CD4-positive, alpha-beta memory T cell (primary cell): ENCODE measurements at regions not wholly inside any gene's neighbourhood (a gene's known extent, or its start where the extent isn't known, plus 50 kb on each side); places are given as distances from the start of the nearest gene placed in this dataset.
A peak's percentile ranks its signal among the peaks of the same experiment; 100 is the strongest.
"Not testable (repeated sequence)": the region's sequence is repeated elsewhere in the genome, so short reads cannot be mapped to it uniquely, and the experiment has no call there.

ENCODE experiments used
- CTCF ChIA-PET: fragments of 350-600 bp; sonication (Branson Sonifier 250); formaldehyde crosslinking; loops from one replicate; lab custom pipeline; 2021; ENCODE audit warnings: inconsistent platforms; ENCODE audit not compliant: partially characterized antibody; lab: Charles Lee
- POLR2A ChIA-PET: fragments of 350-600 bp; sonication (Branson Sonifier 250); formaldehyde crosslinking; loops from one replicate; lab custom pipeline; 2021; ENCODE audit not compliant: partially characterized antibody; lab: Charles Lee
- DNase-seq, 5 donors: peaks; one replicate each; pipeline versions ENCODE4 v3.0.0 to v3.0.0-alpha.2; 2020 to 2022; ENCODE audit warnings: mixed read lengths in 1 of 5
- H3K27ac ChIP-seq: one replicate; pipeline ENCODE4 v1.7.0; 2013; ENCODE audit warnings: low read depth, low read length
- H3K27me3 ChIP-seq: 2 replicates; pipeline ENCODE4 v1.7.0; 2013; ENCODE audit warnings: mild to moderate bottlenecking, low read length, moderate library complexity; ENCODE audit not compliant: insufficient read depth
- H3K36me3 ChIP-seq: 2 replicates; pipeline ENCODE4 v1.7.0; 2013; ENCODE audit warnings: mild to moderate bottlenecking, low read length, moderate library complexity; ENCODE audit not compliant: insufficient read depth
- H3K4me1 ChIP-seq: 2 replicates; pipeline ENCODE4 v1.7.0; 2013; ENCODE audit warnings: mild to moderate bottlenecking, low read length, moderate library complexity; ENCODE audit not compliant: insufficient read depth
- H3K4me3 ChIP-seq, 2 donors: one replicate each; pipeline ENCODE4 v1.7.0; 2013; ENCODE audit warnings: low read length in 2 of 2, mild to moderate bottlenecking in 1 of 2
- H3K9me3 ChIP-seq, 2 donors: one replicate each; pipeline ENCODE4 v1.7.0; 2013; ENCODE audit warnings: low read length in 2 of 2, control low read depth in 1 of 2; ENCODE audit not compliant: control insufficient read depth in 1 of 2
- H3K27ac Mint-ChIP-seq, 7 donors: one replicate each; pipeline ENCODE4 v1.8.0; 2020 to 2021; ENCODE audit warnings: mixed read lengths in 7 of 7, mild to moderate bottlenecking in 6 of 7, inconsistent platforms in 3 of 7, moderate library complexity in 3 of 7
- H3K27me3 Mint-ChIP-seq, 2 donors: one replicate each; pipeline ENCODE4 v1.8.0; 2020 to 2021; ENCODE audit warnings: mixed read lengths in 2 of 2
- H3K36me3 Mint-ChIP-seq, 2 donors: one replicate each; pipeline ENCODE4 v1.8.0; 2020 to 2021; ENCODE audit warnings: mixed read lengths in 2 of 2, inconsistent platforms in 1 of 2, mild to moderate bottlenecking in 1 of 2
- H3K4me1 Mint-ChIP-seq, 4 donors: one replicate each; pipeline ENCODE4 v1.8.0; 2020 to 2021; ENCODE audit warnings: mixed read lengths in 4 of 4, mild to moderate bottlenecking in 1 of 4
- H3K4me3 Mint-ChIP-seq, 8 donors: one replicate each; pipeline ENCODE4 v1.8.0; 2020 to 2021; ENCODE audit warnings: mixed read lengths in 8 of 8, mild to moderate bottlenecking in 7 of 8, moderate library complexity in 6 of 8, inconsistent platforms in 3 of 8
- H3K9me3 Mint-ChIP-seq, 8 donors: one replicate each; pipeline ENCODE4 v1.8.0; 2020 to 2021; ENCODE audit warnings: mixed read lengths in 8 of 8, mild to moderate bottlenecking in 5 of 8, inconsistent platforms in 3 of 8, moderate library complexity in 1 of 8
- intact Hi-C: fragments of 100-400 bp; cut with micrococcal nuclease; formaldehyde crosslinking; loops from one replicate; pipeline ENCODE4 v1.15.1; 2023

GRCh38 chr22:12162586-12162985, 3365.4 kb upstream of the OR11H1 start:
- H3K4me3 Mint-ChIP-seq, H3K36me3 Mint-ChIP-seq, POLR2A ChIA-PET, H3K27ac Mint-ChIP-seq, H3K4me1 ChIP-seq, H3K4me3 ChIP-seq, DNase-seq, H3K4me1 Mint-ChIP-seq, H3K36me3 ChIP-seq, CTCF ChIA-PET, H3K9me3 ChIP-seq, intact Hi-C loops, H3K27me3 Mint-ChIP-seq, H3K27me3 ChIP-seq, H3K9me3 Mint-ChIP-seq, H3K27ac ChIP-seq: not testable (repeated sequence)

DNA sequence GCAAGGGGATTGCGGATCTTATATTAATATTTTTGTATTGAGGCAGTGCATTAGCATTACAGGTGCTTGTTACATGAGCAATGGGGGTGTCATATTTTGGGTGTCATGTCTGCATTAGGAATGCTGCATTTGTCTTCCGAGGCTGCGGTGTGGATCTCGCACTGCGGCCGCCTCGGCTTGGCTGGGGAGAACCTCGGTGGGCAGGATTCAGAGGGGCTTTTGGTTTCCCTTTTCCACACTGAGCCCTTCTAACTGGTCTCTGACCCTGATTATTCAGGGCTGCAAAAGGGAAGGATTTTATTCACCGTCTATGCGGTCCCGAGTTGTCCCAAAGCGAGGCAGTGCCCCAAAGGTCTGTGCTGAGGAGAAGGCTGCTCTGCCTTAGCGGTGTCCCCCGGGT, 3361.5 kb upstream of the OR11H1 start:
- H3K36me3 ChIP-seq, DNase-seq, H3K4me1 ChIP-seq, H3K27me3 Mint-ChIP-seq, POLR2A ChIA-PET, H3K9me3 ChIP-seq, H3K4me3 ChIP-seq, H3K36me3 Mint-ChIP-seq, H3K4me3 Mint-ChIP-seq, H3K27ac Mint-ChIP-seq, intact Hi-C loops, H3K27me3 ChIP-seq, H3K4me1 Mint-ChIP-seq, H3K27ac ChIP-seq, H3K9me3 Mint-ChIP-seq, CTCF ChIA-PET: not testable (repeated sequence)

GRCh38 chr22:12168044-12168443, 3359.9 kb upstream of the OR11H1 start:
- CTCF ChIA-PET, H3K9me3 ChIP-seq, H3K4me1 ChIP-seq, H3K27me3 ChIP-seq, H3K36me3 Mint-ChIP-seq, H3K36me3 ChIP-seq, H3K27me3 Mint-ChIP-seq, H3K4me3 ChIP-seq, intact Hi-C loops, H3K4me1 Mint-ChIP-seq, POLR2A ChIA-PET, H3K4me3 Mint-ChIP-seq, H3K27ac ChIP-seq, H3K27ac Mint-ChIP-seq: not testable (repeated sequence)
- peaks cover 0 to 14% (median 7%) of the 10 kb centered on the region in 8 donors for H3K9me3 Mint-ChIP-seq
- peak in 1 of 5 donors; percentile 24 for DNase-seq

DNA sequence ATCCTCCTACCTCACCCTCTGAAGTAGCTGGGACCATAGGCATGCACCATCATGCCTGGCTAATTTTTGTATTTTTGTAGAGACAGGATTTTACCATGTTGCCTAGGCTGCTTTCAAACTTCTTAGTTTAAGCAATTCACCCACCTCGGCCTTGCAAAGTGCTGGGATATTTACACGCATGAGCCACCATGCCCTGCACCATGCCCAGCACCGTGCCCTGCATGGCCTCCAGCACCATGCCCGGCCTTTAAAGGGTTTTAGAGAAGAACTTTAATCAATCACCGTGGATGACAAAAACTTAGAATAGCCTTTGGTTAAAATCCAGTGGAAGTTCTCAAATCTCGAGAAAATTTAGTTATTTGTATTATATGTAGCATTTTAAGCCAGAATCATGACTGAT, 3335.9 kb upstream of the OR11H1 start:
- intact Hi-C loops, H3K36me3 Mint-ChIP-seq, H3K27ac Mint-ChIP-seq, H3K27me3 Mint-ChIP-seq, DNase-seq, H3K36me3 ChIP-seq, POLR2A ChIA-PET, H3K27me3 ChIP-seq, CTCF ChIA-PET, H3K4me3 ChIP-seq, H3K27ac ChIP-seq, H3K4me3 Mint-ChIP-seq, H3K9me3 ChIP-seq, H3K4me1 ChIP-seq, H3K4me1 Mint-ChIP-seq: not testable (repeated sequence)
- peaks cover 0 to 31% (median 16%) of the 10 kb centered on the region in 8 donors for H3K9me3 Mint-ChIP-seq

- CTCF ChIA-PET, H3K4me1 Mint-ChIP-seq, H3K27me3 ChIP-seq, H3K36me3 ChIP-seq, H3K4me3 ChIP-seq, H3K27ac Mint-ChIP-seq, intact Hi-C loops, H3K9me3 ChIP-seq, H3K4me3 Mint-ChIP-seq, H3K27ac ChIP-seq, H3K4me1 ChIP-seq, POLR2A ChIA-PET, DNase-seq, H3K36me3 Mint-ChIP-seq, H3K27me3 Mint-ChIP-seq: not testable (repeated sequence)
- H3K9me3 Mint-ChIP-seq: peaks cover 0 to 38% (median 24%) of the 10 kb centered on the region in 8 donors
Observed at GRCh38 chr22:12194650-12195049, 3333.3 kb upstream of the OR11H1 start.

GRCh38 chr22:12202067-12202466, 3325.9 kb upstream of the OR11H1 start:
- H3K36me3 ChIP-seq, H3K9me3 ChIP-seq, POLR2A ChIA-PET, H3K36me3 Mint-ChIP-seq, H3K4me3 ChIP-seq, H3K27me3 ChIP-seq, H3K4me3 Mint-ChIP-seq, H3K27ac Mint-ChIP-seq, intact Hi-C loops, H3K27me3 Mint-ChIP-seq, DNase-seq, H3K27ac ChIP-seq, CTCF ChIA-PET, H3K4me1 Mint-ChIP-seq, H3K4me1 ChIP-seq: not testable (repeated sequence)
- peaks cover 3 to 30% (median 15%) of the 10 kb centered on the region in 8 donors for H3K9me3 Mint-ChIP-seq

- H3K4me3 ChIP-seq, H3K4me1 Mint-ChIP-seq, H3K4me1 ChIP-seq, H3K4me3 Mint-ChIP-seq, POLR2A ChIA-PET, H3K27me3 Mint-ChIP-seq, DNase-seq, H3K27ac ChIP-seq, CTCF ChIA-PET, H3K27ac Mint-ChIP-seq, H3K27me3 ChIP-seq, H3K36me3 ChIP-seq, H3K36me3 Mint-ChIP-seq, H3K9me3 ChIP-seq, intact Hi-C loops: not testable (repeated sequence)
- H3K9me3 Mint-ChIP-seq: peaks cover 4 to 21% (median 15%) of the 10 kb centered on the region in 8 donors
Observed at GRCh38 chr22:12206687-12207086, 3321.3 kb upstream of the OR11H1 start.
